ENCODE measurements at regions not wholly inside any gene's neighbourhood (a gene's known extent, or its start where the extent isn't known, plus 50 kb on each side); places are given as distances from the start of the nearest gene placed in this dataset.

GRCh38 chr4:152009983-152010709, 249.3 kb upstream of the GATB start:
- H3K27me3 Mint-ChIP-seq (ENCODE audit: low read depth, poor library complexity): peaks cover 6% of the 10 kb centered on the region
- H3K27ac Mint-ChIP-seq: no peak overlapping the region
- no peak for DNase-seq

GRCh38 chr4:152009031-152009670, 248.3 kb upstream of the GATB start:
- Mint-ChIP-seq H3K27ac (no peak overlapping the region), H3K9me3 (peaks cover 13% of the 10 kb centered on the region), H3K4me1 (peaks cover 37% of the 10 kb centered on the region), H3K4me3 (no peak overlapping the region), H3K36me3 (ENCODE audit: low read depth) (no peaks in the 10 kb centered on the region), H3K27me3 (ENCODE audit: low read depth, poor library complexity) (peaks cover 7% of the 10 kb centered on the region)
- no peak for DNase-seq
- TF ChIP-seq, protein P1, sequence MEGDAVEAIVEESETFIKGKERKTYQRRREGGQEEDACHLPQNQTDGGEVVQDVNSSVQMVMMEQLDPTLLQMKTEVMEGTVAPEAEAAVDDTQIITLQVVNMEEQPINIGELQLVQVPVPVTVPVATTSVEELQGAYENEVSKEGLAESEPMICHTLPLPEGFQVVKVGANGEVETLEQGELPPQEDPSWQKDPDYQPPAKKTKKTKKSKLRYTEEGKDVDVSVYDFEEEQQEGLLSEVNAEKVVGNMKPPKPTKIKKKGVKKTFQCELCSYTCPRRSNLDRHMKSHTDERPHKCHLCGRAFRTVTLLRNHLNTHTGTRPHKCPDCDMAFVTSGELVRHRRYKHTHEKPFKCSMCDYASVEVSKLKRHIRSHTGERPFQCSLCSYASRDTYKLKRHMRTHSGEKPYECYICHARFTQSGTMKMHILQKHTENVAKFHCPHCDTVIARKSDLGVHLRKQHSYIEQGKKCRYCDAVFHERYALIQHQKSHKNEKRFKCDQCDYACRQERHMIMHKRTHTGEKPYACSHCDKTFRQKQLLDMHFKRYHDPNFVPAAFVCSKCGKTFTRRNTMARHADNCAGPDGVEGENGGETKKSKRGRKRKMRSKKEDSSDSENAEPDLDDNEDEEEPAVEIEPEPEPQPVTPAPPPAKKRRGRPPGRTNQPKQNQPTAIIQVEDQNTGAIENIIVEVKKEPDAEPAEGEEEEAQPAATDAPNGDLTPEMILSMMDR (IDR thresholded peaks at IDR 0.05): no peak

More at GRCh38 chr4:152009983-152010709, 249.3 kb upstream of the GATB start:
- peak overlapping the region; percentile 53 for H3K4me3 Mint-ChIP-seq
- H3K9me3 Mint-ChIP-seq: peaks cover 15% of the 10 kb centered on the region
- H3K4me1 Mint-ChIP-seq: peaks cover 37% of the 10 kb centered on the region
- no peaks in the 10 kb centered on the region for H3K36me3 Mint-ChIP-seq (ENCODE audit: low read depth)
- TF ChIP-seq, protein P1 (IDR thresholded peaks at IDR 0.05): no peak

DNA sequence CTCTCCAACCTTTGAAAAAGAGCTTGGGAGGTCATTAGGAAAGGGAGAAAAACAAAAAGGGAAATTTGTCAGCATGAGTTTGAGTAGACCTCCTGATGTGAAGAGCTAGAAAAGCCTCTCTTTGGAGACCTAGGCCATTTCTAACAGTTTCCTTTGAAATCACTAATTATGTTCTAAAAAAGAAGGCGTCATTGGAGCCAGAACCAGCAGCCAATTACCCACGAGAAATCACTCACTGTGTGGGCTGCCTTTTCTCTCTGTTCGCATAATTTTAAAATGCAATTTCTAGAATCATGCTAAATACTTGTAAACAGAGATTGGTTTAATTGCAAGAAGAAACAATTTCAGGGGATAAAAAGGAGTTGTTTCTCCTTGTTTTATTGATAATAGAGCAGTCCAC, 246.3 kb upstream of the GATB start:
- H3K9me3 Mint-ChIP-seq: no peaks in the 10 kb centered on the region
- TF ChIP-seq, protein P1 (IDR thresholded peaks at IDR 0.05): no peak
- no peak overlapping the region for H3K4me3 Mint-ChIP-seq
- peaks cover 15% of the 10 kb centered on the region for H3K27me3 Mint-ChIP-seq (ENCODE audit: low read depth, poor library complexity)
- no peak overlapping the region for H3K27ac Mint-ChIP-seq
- H3K36me3 Mint-ChIP-seq (ENCODE audit: low read depth): no peaks in the 10 kb centered on the region
- peaks cover 37% of the 10 kb centered on the region for H3K4me1 Mint-ChIP-seq
- DNase-seq: no peak

DNA sequence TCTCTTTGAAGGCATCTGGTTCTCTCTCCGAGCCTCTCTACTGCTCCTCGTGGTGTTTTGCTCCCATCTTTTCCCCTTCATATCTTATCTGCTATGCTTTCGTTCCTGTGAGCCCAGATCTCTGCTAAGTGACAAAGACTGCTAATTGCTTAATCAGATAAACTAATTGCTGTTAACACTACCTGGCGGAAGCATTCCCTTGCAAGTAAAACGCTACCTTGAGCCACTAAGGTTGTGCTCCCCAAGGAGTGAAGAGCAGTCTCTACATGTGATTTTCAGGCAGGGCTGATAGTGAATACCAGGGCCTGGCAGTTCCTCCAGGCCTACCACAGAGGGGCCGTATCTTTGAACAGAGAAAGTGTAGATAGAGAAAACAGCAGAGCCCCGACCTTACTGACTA, 244.0 kb upstream of the GATB start:
- Mint-ChIP-seq H3K36me3 (ENCODE audit: low read depth) (no peaks in the 10 kb centered on the region), H3K4me3 (no peak overlapping the region), H3K27ac (no peak overlapping the region), H3K9me3 (no peaks in the 10 kb centered on the region), H3K27me3 (ENCODE audit: low read depth, poor library complexity) (peaks cover 15% of the 10 kb centered on the region), H3K4me1 (peaks cover 30% of the 10 kb centered on the region)
- TF ChIP-seq, protein P1 (IDR thresholded peaks at IDR 0.05): no peak
- no peak for DNase-seq

DNA sequence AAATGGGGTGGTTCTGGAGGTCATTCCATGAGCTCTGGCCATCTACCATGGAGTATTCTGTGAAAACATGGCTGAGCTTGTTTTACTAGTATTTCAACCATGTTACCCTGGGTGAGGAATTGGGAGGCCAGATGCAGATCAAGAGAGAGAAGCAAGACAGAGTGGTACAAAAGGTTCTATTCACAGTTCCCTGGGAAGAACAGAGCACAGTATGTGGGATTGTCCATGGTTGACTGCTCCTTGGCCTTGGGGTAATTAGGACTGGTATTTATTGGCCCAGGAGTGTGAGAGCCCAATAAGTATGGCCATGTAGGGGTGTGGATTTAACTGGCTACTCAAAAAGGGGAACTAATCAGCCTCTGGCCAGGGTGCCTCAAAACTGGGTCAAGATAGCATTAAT, 239.7 kb upstream of the GATB start:
- no peak for DNase-seq
- peaks cover 8% of the 10 kb centered on the region for H3K4me1 Mint-ChIP-seq
- H3K27me3 Mint-ChIP-seq (ENCODE audit: low read depth, poor library complexity): peaks cover 9% of the 10 kb centered on the region
- no peak overlapping the region for H3K4me3 Mint-ChIP-seq
- TF ChIP-seq, protein P1 (IDR thresholded peaks at IDR 0.05): no peak
- H3K9me3 Mint-ChIP-seq: no peaks in the 10 kb centered on the region
- no peaks in the 10 kb centered on the region for H3K36me3 Mint-ChIP-seq (ENCODE audit: low read depth)
- no peak overlapping the region for H3K27ac Mint-ChIP-seq

All from nephron progenitor cell (in vitro differentiated cells).